ENCODE measurements at regions not wholly inside any gene's neighbourhood (a gene's known extent, or its start where the extent isn't known, plus 50 kb on each side); places are given as distances from the start of the nearest gene placed in this dataset.
"Not testable (repeated sequence)": the region's sequence is repeated elsewhere in the genome, so short reads cannot be mapped to it uniquely, and the experiment has no call there.

GRCh38 chr1:143784239-143784882, 187.4 kb downstream of the FAM72C start:
- H3K4me3 Mint-ChIP-seq; H3K27me3 Mint-ChIP-seq; H3K27ac Mint-ChIP-seq; POLR2A ChIA-PET; DNase-seq; H3K9me3 Mint-ChIP-seq; H3K4me1 Mint-ChIP-seq; CTCF ChIA-PET; H3K36me3 Mint-ChIP-seq (ENCODE audit: low read depth): not testable (repeated sequence)

GRCh38 chr1:143778178-143778577, 193.6 kb downstream of the FAM72C start:
- DNase-seq; H3K9me3 Mint-ChIP-seq; CTCF ChIA-PET; H3K36me3 Mint-ChIP-seq (ENCODE audit: low read depth); POLR2A ChIA-PET; H3K4me3 Mint-ChIP-seq; H3K27ac Mint-ChIP-seq; H3K27me3 Mint-ChIP-seq; H3K4me1 Mint-ChIP-seq: not testable (repeated sequence)

- H3K36me3 Mint-ChIP-seq (ENCODE audit: low read depth); H3K27me3 Mint-ChIP-seq; H3K4me3 Mint-ChIP-seq; H3K9me3 Mint-ChIP-seq; H3K27ac Mint-ChIP-seq; POLR2A ChIA-PET; CTCF ChIA-PET; H3K4me1 Mint-ChIP-seq; DNase-seq: not testable (repeated sequence)
Measured at GRCh38 chr1:143764831-143765230, 207.0 kb downstream of the FAM72C start.

GRCh38 chr1:143760366-143760765, 211.4 kb downstream of the FAM72C start:
- H3K27me3 Mint-ChIP-seq; DNase-seq; CTCF ChIA-PET; H3K4me1 Mint-ChIP-seq; H3K27ac Mint-ChIP-seq; H3K9me3 Mint-ChIP-seq; H3K36me3 Mint-ChIP-seq (ENCODE audit: low read depth); POLR2A ChIA-PET; H3K4me3 Mint-ChIP-seq: not testable (repeated sequence)

- H3K9me3 Mint-ChIP-seq; H3K27ac Mint-ChIP-seq; CTCF ChIA-PET; POLR2A ChIA-PET; DNase-seq; H3K4me1 Mint-ChIP-seq; H3K27me3 Mint-ChIP-seq; H3K36me3 Mint-ChIP-seq (ENCODE audit: low read depth); H3K4me3 Mint-ChIP-seq: not testable (repeated sequence)
Measured at GRCh38 chr1:143755961-143756360, 215.8 kb downstream of the FAM72C start.

- DNase-seq: no peak
- Mint-ChIP-seq H3K4me1 (no peaks in the 10 kb centered on the region), H3K27ac (no peak overlapping the region), H3K9me3 (no peaks in the 10 kb centered on the region), H3K27me3 (peaks cover 6% of the 10 kb centered on the region), H3K4me3 (no peak overlapping the region), H3K36me3 (ENCODE audit: low read depth) (no peaks in the 10 kb centered on the region)
- POLR2A ChIA-PET: no interaction called here
- CTCF ChIA-PET: no interaction called here
Measured at GRCh38 chr1:143748906-143749305, 222.9 kb downstream of the FAM72C start.

GRCh38 chr1:143736562-143736961, 235.2 kb downstream of the FAM72C start:
- Mint-ChIP-seq H3K36me3 (ENCODE audit: low read depth) (no peaks in the 10 kb centered on the region), H3K4me1 (peaks cover 2% of the 10 kb centered on the region), H3K27me3 (peaks cover 25% of the 10 kb centered on the region), H3K9me3 (no peaks in the 10 kb centered on the region), H3K27ac (no peak overlapping the region), H3K4me3 (no peak overlapping the region)
- no peak for DNase-seq
- ChIA-PET CTCF (no interaction called here), POLR2A (no interaction called here)

GRCh38 chr1:143735764-143736461, 235.9 kb downstream of the FAM72C start:
- H3K27me3 Mint-ChIP-seq: peaks cover 28% of the 10 kb centered on the region

GRCh38 chr1:143734261-143734660, 237.5 kb downstream of the FAM72C start:
- H3K9me3 Mint-ChIP-seq; POLR2A ChIA-PET; DNase-seq; H3K4me3 Mint-ChIP-seq; H3K27ac Mint-ChIP-seq; H3K36me3 Mint-ChIP-seq (ENCODE audit: low read depth); CTCF ChIA-PET; H3K4me1 Mint-ChIP-seq: not testable (repeated sequence)
- H3K27me3 Mint-ChIP-seq: peaks cover 32% of the 10 kb centered on the region

More at GRCh38 chr1:143735764-143736461, 235.9 kb downstream of the FAM72C start:
- H3K9me3 Mint-ChIP-seq: no peaks in the 10 kb centered on the region
- no peak overlapping the region for H3K4me3 Mint-ChIP-seq
- H3K36me3 Mint-ChIP-seq (ENCODE audit: low read depth): no peaks in the 10 kb centered on the region
- ChIA-PET CTCF (no interaction called here), POLR2A (no interaction called here)
- H3K4me1 Mint-ChIP-seq: peaks cover 2% of the 10 kb centered on the region
- H3K27ac Mint-ChIP-seq: no peak overlapping the region
- no peak for DNase-seq

- peaks cover 27% of the 10 kb centered on the region for H3K27me3 Mint-ChIP-seq
- H3K4me3 Mint-ChIP-seq; DNase-seq; H3K4me1 Mint-ChIP-seq; CTCF ChIA-PET; POLR2A ChIA-PET; H3K27ac Mint-ChIP-seq; H3K9me3 Mint-ChIP-seq; H3K36me3 Mint-ChIP-seq (ENCODE audit: low read depth): not testable (repeated sequence)
Measured at GRCh38 chr1:143730890-143731289, 240.9 kb downstream of the FAM72C start.

- H3K4me3 Mint-ChIP-seq: peak overlapping the region; percentile 27
- CTCF ChIA-PET; POLR2A ChIA-PET; H3K9me3 Mint-ChIP-seq; H3K36me3 Mint-ChIP-seq (ENCODE audit: low read depth); H3K4me1 Mint-ChIP-seq: not testable (repeated sequence)
- H3K27ac Mint-ChIP-seq: peak overlapping the region; percentile 90
- DNase-seq: peak; percentile 60
- H3K27me3 Mint-ChIP-seq: peaks cover 21% of the 10 kb centered on the region
Measured at GRCh38 chr1:143729449-143730111, 242.2 kb downstream of the FAM72C start.

GRCh38 chr1:143728802-143729448, 242.9 kb downstream of the FAM72C start:
- H3K4me3 Mint-ChIP-seq; H3K36me3 Mint-ChIP-seq (ENCODE audit: low read depth); POLR2A ChIA-PET; H3K4me1 Mint-ChIP-seq; H3K27ac Mint-ChIP-seq; H3K9me3 Mint-ChIP-seq; CTCF ChIA-PET: not testable (repeated sequence)
- peak; percentile 23 for DNase-seq
- H3K27me3 Mint-ChIP-seq: peaks cover 24% of the 10 kb centered on the region

- peaks cover 4% of the 10 kb centered on the region for H3K4me1 Mint-ChIP-seq
Measured at GRCh38 chr1:143727263-143727662, 244.5 kb downstream of the FAM72C start.

GRCh38 chr1:143721024-143721373, 250.8 kb downstream of the FAM72C start:
- ChIA-PET POLR2A (no interaction called here), CTCF (no interaction called here)
- Mint-ChIP-seq H3K27me3 (peaks cover 32% of the 10 kb centered on the region), H3K27ac (peak overlapping the region; percentile 55), H3K9me3 (no peaks in the 10 kb centered on the region), H3K4me3 (peak overlapping the region; percentile 52), H3K4me1 (peaks cover 12% of the 10 kb centered on the region), H3K36me3 (ENCODE audit: low read depth) (no peaks in the 10 kb centered on the region)
- no peak for DNase-seq

More at GRCh38 chr1:143727263-143727662, 244.5 kb downstream of the FAM72C start:
- no peak for DNase-seq
- H3K36me3 Mint-ChIP-seq (ENCODE audit: low read depth): no peaks in the 10 kb centered on the region
- CTCF ChIA-PET: no interaction called here
- POLR2A ChIA-PET: no interaction called here
- H3K27me3 Mint-ChIP-seq: peaks cover 21% of the 10 kb centered on the region
- no peaks in the 10 kb centered on the region for H3K9me3 Mint-ChIP-seq
- H3K4me3 Mint-ChIP-seq: no peak overlapping the region
- no peak overlapping the region for H3K27ac Mint-ChIP-seq
